IMR-90 (cell line): ENCODE measurements at regions not wholly inside any gene's neighbourhood (a gene's known extent, or its start where the extent isn't known, plus 50 kb on each side); places are given as distances from the start of the nearest gene placed in this dataset.
A peak's percentile ranks its signal among the peaks of the same experiment; 100 is the strongest.

ENCODE experiments used
- ATAC-seq: fragments of 200-7000 bp; cut with Tn5 transposase; 2 replicates; pipeline ENCODE4 v1.9.1; 2020; ENCODE audit warnings: low read depth, mild to moderate bottlenecking, moderate library complexity
- BruUV-seq: library from RNA; stranded (reverse); fragments of 400-500 nt; replicated peaks from 2 replicates; lab custom pipeline; 2021; lab: Mats Ljungman, UMichigan
- CTCF ChIA-PET: fragments of 300-600 bp; formaldehyde crosslinking; extraction: SDS; loops from one replicate; lab custom pipeline; 2021; ENCODE audit warnings: antibody characterized with exemption; lab: Yijun Ruan, JAX
- POLR2A ChIA-PET: fragments of 300-600 bp; sonication (Branson Sonifier 250); formaldehyde crosslinking; loops from one replicate; lab custom pipeline; 2022; ENCODE audit warnings: antibody characterized with exemption; ENCODE audit not compliant: unreplicated experiment; lab: Charles Lee
- DNase-seq: peaks from one replicate; pipeline ENCODE4 v3.0.0; 2013
- H2AFZ ChIP-seq: replicated peaks from 2 replicates; pipeline ENCODE3; 2013; ENCODE audit warnings: low read length, mild to moderate bottlenecking; ENCODE audit not compliant: poor library complexity
- H2AK5ac ChIP-seq: 2 replicates; pipeline ENCODE4 v1.6.1; 2013; ENCODE audit warnings: low read depth, low read length, inconsistent platforms
- H2AK9ac ChIP-seq: replicated peaks from 2 replicates; pipeline ENCODE3; 2013; ENCODE audit warnings: mild to moderate bottlenecking, low read depth, low read length, moderate library complexity; ENCODE audit not compliant: poor library complexity
- H2BK120ac ChIP-seq: 2 replicates; pipeline ENCODE4 v1.6.1; 2013; ENCODE audit warnings: low read depth, low read length, inconsistent platforms
- H2BK15ac ChIP-seq: 3 replicates; pipeline ENCODE4 v1.6.1; 2013; ENCODE audit warnings: low read depth, low read length, inconsistent platforms
- H2BK20ac ChIP-seq: 2 replicates; pipeline ENCODE4 v1.6.1; 2013; ENCODE audit warnings: low read depth, mild to moderate bottlenecking, inconsistent platforms, low read length, moderate library complexity
- H2BK5ac ChIP-seq: 2 replicates; pipeline ENCODE4 v1.6.1; 2013; ENCODE audit warnings: mild to moderate bottlenecking, low read depth, low read length, inconsistent platforms; ENCODE audit not compliant: poor library complexity, severe bottlenecking
- H3K14ac ChIP-seq: replicated peaks from 2 replicates; pipeline ENCODE4 v1.6.1; 2013; ENCODE audit warnings: low read depth, low read length, inconsistent platforms
- H3K18ac ChIP-seq: 2 replicates; pipeline ENCODE4 v1.6.1; 2013; ENCODE audit warnings: low read depth, low read length, control low read depth
- H3K23ac ChIP-seq: 2 replicates; pipeline ENCODE4 v1.6.1; 2013; ENCODE audit warnings: low read depth, low read length, inconsistent platforms
- H3K27ac ChIP-seq: 2 replicates; pipeline ENCODE4 v1.5.1; 2013; ENCODE audit warnings: mild to moderate bottlenecking, control low read depth, low read length; ENCODE audit not compliant: insufficient read depth
- H3K27me3 ChIP-seq: 2 replicates; pipeline ENCODE4 v1.6.1; 2013; ENCODE audit warnings: low read length; ENCODE audit not compliant: control insufficient read depth, insufficient read depth
- H3K36me3 ChIP-seq: 2 replicates; pipeline ENCODE4 v1.6.1; 2013; ENCODE audit warnings: low read length, mixed read lengths; ENCODE audit not compliant: control insufficient read depth, insufficient read depth
- H3K4ac ChIP-seq: 2 replicates; pipeline ENCODE4 v1.6.1; 2013; ENCODE audit warnings: low read depth, low read length, inconsistent platforms
- H3K4me1 ChIP-seq: 2 replicates; pipeline ENCODE4 v1.6.1; 2013; ENCODE audit warnings: low read length, mixed read lengths; ENCODE audit not compliant: control insufficient read depth, insufficient read depth
- H3K4me2 ChIP-seq: 2 replicates; pipeline ENCODE4 v1.6.1; 2013; ENCODE audit warnings: low read depth, mild to moderate bottlenecking, control low read depth, low read length, moderate library complexity
- H3K4me3 ChIP-seq: 2 replicates; pipeline ENCODE4 v1.5.1; 2013; ENCODE audit warnings: low read depth, mild to moderate bottlenecking, control low read depth, low read length, moderate library complexity; ENCODE audit not compliant: insufficient read depth
- H3K56ac ChIP-seq: 2 replicates; pipeline ENCODE4 v1.6.1; 2013; ENCODE audit warnings: low read length, inconsistent platforms; ENCODE audit not compliant: insufficient read depth; ENCODE audit errors: extremely low read depth
- H3K79me1 ChIP-seq, 2 experiments: 2 replicates each; pipeline ENCODE4 v1.6.1; 2013; ENCODE audit warnings: low read length in 2 of 2, inconsistent platforms in 1 of 2, low read depth in 1 of 2
- H3K9ac ChIP-seq: 2 replicates; pipeline ENCODE4 v1.6.1; 2013; ENCODE audit warnings: low read depth, low read length, control low read depth
- H3K9me1 ChIP-seq: 2 replicates; pipeline ENCODE4 v1.6.1; 2013; ENCODE audit warnings: low read length, inconsistent platforms; ENCODE audit not compliant: insufficient read depth
- H3K9me3 ChIP-seq: 2 replicates; pipeline ENCODE4 v1.6.1; 2013; ENCODE audit warnings: low read length; ENCODE audit not compliant: control insufficient read depth, insufficient read depth
- H4K20me1 ChIP-seq: 2 replicates; pipeline ENCODE4 v1.6.1; 2013; ENCODE audit warnings: low read length, inconsistent platforms; ENCODE audit not compliant: insufficient read depth
- H4K5ac ChIP-seq: 2 replicates; pipeline ENCODE4 v1.6.1; 2013; ENCODE audit warnings: mild to moderate bottlenecking, low read depth, low read length, control low read depth
- H4K8ac ChIP-seq, 2 experiments: 2 replicates each; pipeline ENCODE4 v1.6.1; 2013; ENCODE audit warnings: low read depth in 2 of 2, low read length in 2 of 2, control low read depth in 1 of 2, inconsistent platforms in 1 of 2
- H4K91ac ChIP-seq: 2 replicates; pipeline ENCODE4 v1.6.1; 2013; ENCODE audit warnings: low read depth, low read length, inconsistent platforms; ENCODE audit not compliant: insufficient read depth
- CHD1 ChIP-seq: IDR thresholded peaks from 2 replicates; pipeline ENCODE4 v1.6.1; 2012; ENCODE audit warnings: low read depth, low read length, improper control_type of control experiment
- FOS ChIP-seq: fragments of 150-350 bp; IDR thresholded peaks from 2 replicates; pipeline ENCODE4 v1.6.1; 2016; ENCODE audit warnings: low read depth, low read length
- MAFK ChIP-seq: IDR thresholded peaks from 2 replicates; pipeline ENCODE4 v1.6.1; 2012; ENCODE audit warnings: low read depth, low read length, improper control_type of control experiment
- MXI1 ChIP-seq: IDR thresholded peaks from 2 replicates; pipeline ENCODE4 v1.6.1; 2012; ENCODE audit warnings: low read depth, mild to moderate bottlenecking, low read length, moderate library complexity, borderline replicate concordance
- NFE2L2 ChIP-seq: fragments of 150-350 bp; IDR thresholded peaks from 2 replicates; pipeline ENCODE4 v1.6.1; 2016; ENCODE audit warnings: low read depth, mild to moderate bottlenecking, low read length
- RCOR1 ChIP-seq: IDR thresholded peaks from 2 replicates; pipeline ENCODE4 v1.6.1; 2012; ENCODE audit warnings: mild to moderate bottlenecking, low read length, improper control_type of control experiment; ENCODE audit not compliant: insufficient replicate concordance
- RFX5 ChIP-seq: IDR thresholded peaks from 2 replicates; pipeline ENCODE4 v1.8.0; 2012; ENCODE audit warnings: low read depth, mild to moderate bottlenecking, low read length, moderate library complexity
- SMC3 ChIP-seq: fragments of 150-350 bp; IDR thresholded peaks from 2 replicates; pipeline ENCODE4 v1.6.1; 2016; ENCODE audit warnings: low read depth, mild to moderate bottlenecking, antibody characterized with exemption, low read length, moderate library complexity
- WGBS, 2 experiments: methylation state at CpG; one replicate each; pipeline versions ENCODE4 v1.1.5 to v1.1.7; 2013; ENCODE audit warnings: missing lambda C conversion rate in 2 of 2; ENCODE audit not compliant: insufficient read length in 1 of 2; ENCODE audit errors: extremely low coverage in 2 of 2; 5-methylcytosine and 5-hydroxymethylcytosine counted together
- dilution Hi-C: fragments of 300-500 bp; cut with HindIII; formaldehyde crosslinking; loops from one replicate; pipeline ENCODE4 v1.14.3; 2018; ENCODE audit warnings: low sequenced_read_pairs; ENCODE audit not compliant: unreplicated experiment
- in situ Hi-C: fragments of 300-500 bp; cut with MboI; formaldehyde crosslinking; loops from 3 replicates; pipeline ENCODE4 v1.14.3; 2019; ENCODE audit warnings: low sequenced_read_pairs, inconsistent platforms, mixed read lengths
- intact Hi-C: fragments of 100-400 bp; cut with micrococcal nuclease; formaldehyde crosslinking; loops from 2 replicates; pipeline ENCODE4 v1.10.0; 2022
- TF ChIP-seq, protein P1 (sequence below): fragments of 150-350 bp; IDR thresholded peaks from 2 replicates; pipeline ENCODE4 v1.6.1; 2017; ENCODE audit warnings: mild to moderate bottlenecking, antibody characterized with exemption, low read length, low read depth

DNA sequence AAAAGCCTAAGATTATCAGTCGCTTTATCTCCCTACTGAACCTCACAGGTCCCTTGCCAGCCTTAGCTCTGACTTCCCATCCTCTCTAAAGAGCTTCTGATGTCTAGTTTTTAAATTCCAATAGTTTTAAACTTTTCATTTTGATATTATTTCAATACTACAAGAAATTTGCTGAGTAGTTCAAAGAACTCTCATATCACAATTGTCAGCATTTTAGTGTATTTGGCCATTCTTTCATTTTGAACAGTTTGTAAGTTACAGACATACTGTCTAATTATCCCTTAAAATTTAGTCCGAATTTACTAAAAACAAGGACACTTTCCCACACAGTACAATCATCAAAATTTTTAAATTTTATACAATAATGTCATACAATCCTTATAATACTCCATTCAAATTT lies 666.8 kb upstream of the SETBP1 start:
- H2AFZ ChIP-seq = no peak overlapping the region
- no peak overlapping the region for H2AK5ac ChIP-seq
- no peak overlapping the region for H4K91ac ChIP-seq
- ATAC-seq (no peak), DNase-seq (no peak)
- H3K36me3 ChIP-seq = no peaks in the 10 kb centered on the region
- H3K9me1 ChIP-seq = no peaks in the 10 kb centered on the region
- no peak overlapping the region for H2AK9ac ChIP-seq
- no peak overlapping the region for H2BK120ac ChIP-seq
- in situ Hi-C loops = no loop called here
- no peak overlapping the region for H3K14ac ChIP-seq
- intact Hi-C loops = no loop called here
- no peak overlapping the region for H2BK20ac ChIP-seq
- no peak for TF ChIP-seq RFX5
- no peak for TF ChIP-seq CHD1
- peak; percentile 57; the same call in 1 of the 2 replicates for TF ChIP-seq MAFK
- no peak for TF ChIP-seq RCOR1
- no peak for TF ChIP-seq MXI1
- TF ChIP-seq, protein P1, sequence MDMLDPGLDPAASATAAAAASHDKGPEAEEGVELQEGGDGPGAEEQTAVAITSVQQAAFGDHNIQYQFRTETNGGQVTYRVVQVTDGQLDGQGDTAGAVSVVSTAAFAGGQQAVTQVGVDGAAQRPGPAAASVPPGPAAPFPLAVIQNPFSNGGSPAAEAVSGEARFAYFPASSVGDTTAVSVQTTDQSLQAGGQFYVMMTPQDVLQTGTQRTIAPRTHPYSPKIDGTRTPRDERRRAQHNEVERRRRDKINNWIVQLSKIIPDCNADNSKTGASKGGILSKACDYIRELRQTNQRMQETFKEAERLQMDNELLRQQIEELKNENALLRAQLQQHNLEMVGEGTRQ = no peak
- no peak for TF ChIP-seq NFE2L2
- TF ChIP-seq SMC3 = no peak
- TF ChIP-seq FOS = no peak
- ChIA-PET POLR2A (no interaction called here), CTCF (no interaction called here)
- H2BK15ac ChIP-seq = no peak overlapping the region
- no CpG with 5 or more reads among the region's 2 CpGs for WGBS, 2 experiments
- H3K27ac ChIP-seq = no peak overlapping the region
- no peak overlapping the region for H3K23ac ChIP-seq
- dilution Hi-C loops = no loop called here
- H4K20me1 ChIP-seq = no peaks in the 10 kb centered on the region
- H3K4me3 ChIP-seq = no peak overlapping the region
- H4K5ac ChIP-seq = no peak overlapping the region
- H3K18ac ChIP-seq = no peak overlapping the region
- no peaks in the 10 kb centered on the region for H3K27me3 ChIP-seq
- no TSS peak for BruUV-seq
- no peak overlapping the region for H4K8ac ChIP-seq
- H3K4me1 ChIP-seq = no peaks in the 10 kb centered on the region
- H3K4ac ChIP-seq = no peak overlapping the region
- no peak overlapping the region for H3K4me2 ChIP-seq
- H3K79me1 ChIP-seq = no peaks in the 10 kb centered on the region
- H3K56ac ChIP-seq = no peak overlapping the region
- H3K9me3 ChIP-seq = no peaks in the 10 kb centered on the region
- H2BK5ac ChIP-seq = no peak overlapping the region
- H3K9ac ChIP-seq = no peak overlapping the region
